Esophagus squamous epithelium (tissue), 5 donors: ENCODE measurements at regions not wholly inside any gene's neighbourhood (a gene's known extent, or its start where the extent isn't known, plus 50 kb on each side); places are given as distances from the start of the nearest gene placed in this dataset.

Source experiments
- DNase-seq: peaks from one replicate; lab custom pipeline; 2025; lab: John Stamatoyannopoulos, UW
- H3K27ac ChIP-seq, 4 donors: fragments of 200-600 bp; sonication (generic); one replicate each; pipeline ENCODE4 v1.5.1; 2016 to 2019; ENCODE audit warnings: mild to moderate bottlenecking in 1 of 4
- H3K27me3 ChIP-seq, 4 donors: fragments of 200-600 bp; sonication (generic); 1 replicate in 3 of 4; 2 replicates in 1 of 4; pipeline versions ENCODE4 v1.5.1 to v1.6.0; 2017 to 2021; ENCODE audit warnings: antibody characterized with exemption in 1 of 4
- H3K36me3 ChIP-seq, 3 donors: fragments of 200-600 bp; sonication (generic); one replicate each; pipeline ENCODE4 v1.5.1; 2016 to 2019
- H3K4me1 ChIP-seq, 3 donors: fragments of 200-600 bp; sonication (generic); one replicate each; pipeline ENCODE4 v1.5.1; 2017 to 2019
- H3K4me3 ChIP-seq, 4 donors: fragments of 200-600 bp; sonication (generic); 1 replicate in 3 of 4; 2 replicates in 1 of 4; pipeline ENCODE4 v1.5.1; 2016 to 2019; ENCODE audit warnings: mild to moderate bottlenecking in 2 of 4, moderate library complexity in 1 of 4
- H3K9me3 ChIP-seq, 3 donors: fragments of 200-600 bp; sonication (generic); one replicate each; pipeline ENCODE4 v1.5.1; 2016 to 2019
- POLR2A ChIP-seq, 4 donors: fragments of 450-650 bp; IDR thresholded peaks; one replicate each; pipeline ENCODE4 v1.6.1; 2017; ENCODE audit warnings: antibody characterized with exemption in 4 of 4, mild to moderate bottlenecking in 4 of 4, moderate library complexity in 3 of 4
- WGBS, 2 donors: methylation state at CpG; one replicate each; pipeline ENCODE4 v1.1.5; 2018; 5-methylcytosine and 5-hydroxymethylcytosine counted together
- intact Hi-C: fragments of 100-400 bp; cut with DNase I; formaldehyde crosslinking; loops from one replicate; pipeline ENCODE4 v1.15.0; 2022
- TF ChIP-seq, protein P1 (sequence below), 6 experiments: fragments of 450-650 bp in 4 of 6; fragments of 200-600 bp in 2 of 6; sonication (generic) in 2 of 6; IDR thresholded peaks; one replicate each; pipeline ENCODE4 v1.5.1; 2016 to 2019; ENCODE audit warnings: antibody characterized with exemption in 6 of 6, mild to moderate bottlenecking in 4 of 6, moderate library complexity in 4 of 6
- donor health status: DM: yes; HTN: yes; CAD: no.

DNA sequence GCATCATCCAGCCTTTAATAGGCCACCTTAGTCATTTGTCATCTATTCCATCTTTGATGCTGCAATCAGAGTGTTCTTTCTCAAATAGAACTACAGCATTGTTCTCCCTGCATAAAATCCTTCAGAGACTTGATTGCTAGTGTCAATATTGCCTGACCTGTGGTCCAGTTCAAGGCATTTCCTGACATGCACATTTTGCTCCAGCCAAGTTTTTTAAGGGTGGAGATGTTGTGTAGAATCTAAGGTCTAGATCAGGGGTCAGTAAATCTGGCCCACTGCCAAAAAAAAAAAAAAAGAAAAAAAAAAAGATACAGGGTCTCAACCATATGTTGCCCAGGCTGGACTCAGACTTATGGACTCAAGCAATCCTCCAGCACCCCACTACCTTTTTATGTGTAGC lies 354.4 kb downstream of the FRK start:
- DNase-seq, result no peak
- intact Hi-C loops, result no loop called here
- no peak overlapping the region for H3K27ac ChIP-seq
- H3K4me1 ChIP-seq, result no peaks in the 10 kb centered on the region
- TF ChIP-seq POLR2A (IDR thresholded peaks at IDR 0.05), result no peak
- TF ChIP-seq, protein P1, sequence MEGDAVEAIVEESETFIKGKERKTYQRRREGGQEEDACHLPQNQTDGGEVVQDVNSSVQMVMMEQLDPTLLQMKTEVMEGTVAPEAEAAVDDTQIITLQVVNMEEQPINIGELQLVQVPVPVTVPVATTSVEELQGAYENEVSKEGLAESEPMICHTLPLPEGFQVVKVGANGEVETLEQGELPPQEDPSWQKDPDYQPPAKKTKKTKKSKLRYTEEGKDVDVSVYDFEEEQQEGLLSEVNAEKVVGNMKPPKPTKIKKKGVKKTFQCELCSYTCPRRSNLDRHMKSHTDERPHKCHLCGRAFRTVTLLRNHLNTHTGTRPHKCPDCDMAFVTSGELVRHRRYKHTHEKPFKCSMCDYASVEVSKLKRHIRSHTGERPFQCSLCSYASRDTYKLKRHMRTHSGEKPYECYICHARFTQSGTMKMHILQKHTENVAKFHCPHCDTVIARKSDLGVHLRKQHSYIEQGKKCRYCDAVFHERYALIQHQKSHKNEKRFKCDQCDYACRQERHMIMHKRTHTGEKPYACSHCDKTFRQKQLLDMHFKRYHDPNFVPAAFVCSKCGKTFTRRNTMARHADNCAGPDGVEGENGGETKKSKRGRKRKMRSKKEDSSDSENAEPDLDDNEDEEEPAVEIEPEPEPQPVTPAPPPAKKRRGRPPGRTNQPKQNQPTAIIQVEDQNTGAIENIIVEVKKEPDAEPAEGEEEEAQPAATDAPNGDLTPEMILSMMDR (IDR thresholded peaks at IDR 0.05), result no peak
- no peak overlapping the region for H3K4me3 ChIP-seq
- H3K36me3 ChIP-seq, result no peaks in the 10 kb centered on the region
- peaks cover 0 to 8% (median 0%) of the 10 kb centered on the region in 3 donors for H3K9me3 ChIP-seq
- no peaks in the 10 kb centered on the region for H3K27me3 ChIP-seq

DNA sequence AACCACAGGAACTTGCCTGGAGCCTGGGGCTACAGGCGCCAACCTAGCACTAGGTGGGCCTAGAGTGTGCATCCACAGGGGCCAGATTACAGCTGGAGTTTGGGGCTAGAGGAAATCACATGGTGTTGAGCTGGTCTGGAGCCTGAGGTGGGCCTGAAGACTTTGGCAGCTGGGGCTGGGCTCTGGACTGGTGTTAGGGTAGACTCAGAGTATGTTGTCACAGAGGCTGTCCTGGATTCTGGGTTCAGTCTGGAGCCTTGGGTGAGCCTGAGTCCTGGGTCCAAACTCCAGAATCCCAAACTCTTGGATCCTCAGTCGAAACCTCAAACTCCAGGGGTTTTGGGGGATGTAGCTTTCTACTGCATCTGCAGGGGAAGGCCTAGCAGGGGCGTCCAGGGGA lies 356.7 kb downstream of the FRK start:
- Histone ChIP-seq H3K27me3 (no peaks in the 10 kb centered on the region), H3K36me3 (no peaks in the 10 kb centered on the region), H3K4me3 (no peak overlapping the region), H3K9me3 (peaks cover 0 to 8% (median 0%) of the 10 kb centered on the region in 3 donors), H3K4me1 (no peaks in the 10 kb centered on the region), H3K27ac (no peak overlapping the region)
- intact Hi-C loops, result no loop called here
- TF ChIP-seq POLR2A (IDR thresholded peaks at IDR 0.05), result no peak
- TF ChIP-seq, protein P1 (IDR thresholded peaks at IDR 0.05), result no peak
- DNase-seq, result no peak
- 63 to 83% methylated on average over 1 to 2 of the region's 3 CpGs for WGBS, 2 donors

DNA sequence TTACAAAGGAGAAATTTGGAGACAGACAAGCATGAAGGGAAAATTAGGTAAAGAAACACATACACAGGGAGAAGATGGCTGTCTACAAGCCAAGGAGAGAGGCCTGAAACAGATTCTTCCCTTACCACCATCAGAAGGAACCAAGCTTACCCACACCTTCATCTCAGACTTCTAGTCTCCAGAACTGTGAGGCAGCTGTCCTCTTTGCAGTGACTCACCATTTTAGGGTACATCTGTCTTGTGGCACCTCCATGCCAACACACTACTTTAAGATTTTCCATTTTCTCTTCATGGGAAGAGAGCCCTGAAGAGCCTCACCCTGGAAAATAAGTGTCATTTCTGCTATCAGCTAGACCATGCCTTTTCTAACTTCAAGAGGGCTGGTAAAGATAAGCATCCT lies 369.3 kb downstream of the FRK start:
- Histone ChIP-seq H3K4me1 (no peaks in the 10 kb centered on the region), H3K9me3 (no peaks in the 10 kb centered on the region), H3K36me3 (no peaks in the 10 kb centered on the region), H3K4me3 (no peak overlapping the region), H3K27me3 (no peaks in the 10 kb centered on the region), H3K27ac (no peak overlapping the region)
- intact Hi-C loops, result no loop called here
- no peak for DNase-seq
- TF ChIP-seq POLR2A (IDR thresholded peaks at IDR 0.05), result no peak
- TF ChIP-seq, protein P1 (IDR thresholded peaks at IDR 0.05), result no peak

DNA sequence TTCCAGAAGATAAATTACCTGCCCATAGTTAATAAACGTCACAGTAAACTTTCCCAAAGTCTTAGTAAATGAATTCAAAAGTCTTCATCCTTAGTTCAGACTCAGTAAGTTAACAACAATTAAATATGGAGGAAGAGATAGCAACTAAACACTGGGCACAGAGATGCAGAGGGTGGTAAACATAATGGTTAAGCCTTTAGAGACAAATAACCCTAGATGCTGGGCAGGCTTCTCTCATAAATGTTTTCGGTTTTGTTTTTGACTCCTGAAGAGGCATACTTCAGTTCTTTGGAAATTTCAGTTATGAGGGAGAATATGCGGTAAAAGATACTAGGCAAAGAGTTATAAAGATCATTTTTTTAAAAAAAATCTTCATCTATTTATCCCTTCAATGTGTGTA lies 369.8 kb downstream of the FRK start:
- no peaks in the 10 kb centered on the region for H3K4me1 ChIP-seq
- H3K36me3 ChIP-seq, result no peaks in the 10 kb centered on the region
- H3K9me3 ChIP-seq, result no peaks in the 10 kb centered on the region
- TF ChIP-seq POLR2A (IDR thresholded peaks at IDR 0.05), result no peak
- TF ChIP-seq, protein P1 (IDR thresholded peaks at IDR 0.05), result no peak
- no peak overlapping the region for H3K4me3 ChIP-seq
- no peak overlapping the region for H3K27ac ChIP-seq
- intact Hi-C loops, result no loop called here
- no peaks in the 10 kb centered on the region for H3K27me3 ChIP-seq
- no peak for DNase-seq
- 58 to 68% methylated on average over 3 of the region's 3 CpGs for WGBS, 2 donors

DNA sequence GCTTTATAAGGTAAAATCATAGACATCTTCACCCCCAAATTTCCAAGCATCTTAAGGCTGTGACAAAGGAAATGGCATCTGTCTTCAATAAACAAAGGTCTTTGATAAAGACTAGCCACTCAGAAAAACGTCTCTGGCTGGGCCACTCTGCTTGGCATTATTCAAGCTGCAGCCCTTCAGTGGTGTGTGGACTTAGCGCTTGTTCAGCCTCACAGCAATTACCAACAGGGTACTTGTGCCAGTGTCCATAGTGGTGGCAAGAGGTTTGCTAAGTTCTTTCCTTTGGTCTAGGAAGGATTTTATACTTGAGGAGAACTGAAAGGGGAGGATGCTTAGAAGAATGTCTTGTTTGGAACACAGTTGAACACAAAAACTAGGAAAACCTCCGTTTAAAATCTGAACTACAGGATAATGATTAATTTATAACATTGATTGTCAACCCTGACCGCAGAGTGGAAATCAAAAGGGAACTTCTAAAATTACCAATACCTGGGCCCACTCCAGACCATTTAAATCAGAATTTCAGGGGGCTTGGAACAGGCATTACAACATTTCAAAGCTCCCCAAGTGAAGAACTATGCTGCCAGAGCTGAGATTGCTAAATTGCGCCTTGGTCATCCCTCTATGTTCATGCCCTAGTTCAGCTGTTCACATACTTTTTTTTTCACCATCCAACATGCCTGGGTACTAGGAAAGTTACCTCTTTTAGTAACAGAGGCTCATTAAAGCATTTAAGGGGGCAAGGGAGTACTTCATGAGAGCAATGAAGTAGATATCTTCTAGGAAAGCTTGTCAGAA lies 378.5 kb downstream of the FRK start:
- H3K4me3 ChIP-seq, result no peak overlapping the region

More for the DNA sequence above, 378.5 kb downstream of the FRK start:
- H3K27ac ChIP-seq, result no peak overlapping the region
- H3K9me3 ChIP-seq, result no peaks in the 10 kb centered on the region
- H3K4me1 ChIP-seq, result no peaks in the 10 kb centered on the region
- TF ChIP-seq, protein P1 (IDR thresholded peaks at IDR 0.05), result no peak
- no peak for TF ChIP-seq POLR2A (IDR thresholded peaks at IDR 0.05)
- H3K27me3 ChIP-seq, result no peaks in the 10 kb centered on the region
- intact Hi-C loops, result no loop called here
- 64 to 65% methylated on average over 5 of the region's 5 CpGs for WGBS, 2 donors
- no peaks in the 10 kb centered on the region for H3K36me3 ChIP-seq
- no peak for DNase-seq
